Stimulated activated CD4-positive, alpha-beta T cell treated with anti-CD3 and anti-CD28 coated beads, Interleukin-15, amount 100 ng/mL, for 48 hours (primary cell): ENCODE measurements at regions not wholly inside any gene's neighbourhood (a gene's known extent, or its start where the extent isn't known, plus 50 kb on each side); places are given as distances from the start of the nearest gene placed in this dataset.
"Not testable (repeated sequence)": the region's sequence is repeated elsewhere in the genome, so short reads cannot be mapped to it uniquely, and the experiment has no call there.

Experiments
- DNase-seq, 2 donors: peaks; one replicate each; pipeline ENCODE4 v3.0.0-alpha.2; 2020; ENCODE audit warnings: low read depth in 2 of 2

GRCh38 chr10:118420049-118420448, 77.9 kb upstream of the FAM204A start:
- not testable (repeated sequence) for DNase-seq

GRCh38 chr10:118412932-118413331, 70.8 kb upstream of the FAM204A start:
- DNase-seq: no peak

- DNase-seq: no peak
These were observed 70.1 kb upstream of the FAM204A start for GRCh38 chr10:118412132-118412760.

GRCh38 chr10:118409295-118409694, 67.2 kb upstream of the FAM204A start:
- no peak for DNase-seq

- DNase-seq: no peak
These were observed 66.1 kb upstream of the FAM204A start for GRCh38 chr10:118408181-118408580.

- DNase-seq: no peak
These were observed 65.7 kb upstream of the FAM204A start for GRCh38 chr10:118407777-118408176.

GRCh38 chr10:118407026-118407425, 64.9 kb upstream of the FAM204A start:
- DNase-seq: no peak

GRCh38 chr10:118405928-118406327, 63.8 kb upstream of the FAM204A start:
- no peak for DNase-seq

GRCh38 chr10:118403967-118404366, 61.8 kb upstream of the FAM204A start:
- no peak for DNase-seq

- no peak for DNase-seq
These were observed 59.6 kb upstream of the FAM204A start for GRCh38 chr10:118401708-118402193.

GRCh38 chr10:118397391-118397790, 55.3 kb upstream of the FAM204A start:
- DNase-seq: no peak

- no peak for DNase-seq
These were observed 53.8 kb upstream of the FAM204A start for GRCh38 chr10:118395947-118396346.

GRCh38 chr10:118394301-118395200, 52.4 kb upstream of the FAM204A start:
- DNase-seq: no peak

GRCh38 chr10:118392761-118393160, 50.6 kb upstream of the FAM204A start:
- DNase-seq: no peak
